Kidney (tissue), 13 donors: ENCODE measurements at regions not wholly inside any gene's neighbourhood (a gene's known extent, or its start where the extent isn't known, plus 50 kb on each side); places are given as distances from the start of the nearest gene placed in this dataset.
"Not testable (repeated sequence)": the region's sequence is repeated elsewhere in the genome, so short reads cannot be mapped to it uniquely, and the experiment has no call there.

ENCODE experiments used
- DNase-seq, 5 donors: peaks; one replicate each; pipeline ENCODE4 v3.0.0-alpha.2; 2013 to 2020
- FAIRE-seq: peaks from 2 replicates; lab custom pipeline; 2012; peaks lifted over from hg19 to GRCh38; lab: Jason Lieb, UNC
- H3K27ac ChIP-seq, 2 donors: one replicate each; pipeline ENCODE4 v1.7.0; 2013; ENCODE audit warnings: low read depth in 2 of 2, low read length in 2 of 2, inconsistent platforms in 1 of 2
- H3K27me3 ChIP-seq: one replicate; pipeline ENCODE4 v1.7.1; 2013; ENCODE audit warnings: low read length, inconsistent platforms; ENCODE audit not compliant: control insufficient read depth, insufficient read depth
- H3K36me3 ChIP-seq, 3 donors: one replicate each; pipeline versions ENCODE4 v1.7.0 to v1.7.1; 2013; ENCODE audit warnings: low read length in 3 of 3, control low read depth in 1 of 3, inconsistent platforms in 1 of 3; ENCODE audit not compliant: insufficient read depth in 3 of 3, control insufficient read depth in 2 of 3
- H3K4me1 ChIP-seq, 3 donors: one replicate each; pipeline versions ENCODE4 v1.7.0 to v1.7.1; 2013; ENCODE audit warnings: low read length in 3 of 3, inconsistent platforms in 1 of 3, low read depth in 1 of 3; ENCODE audit not compliant: control insufficient read depth in 2 of 3, insufficient read depth in 2 of 3
- H3K4me3 ChIP-seq, 3 donors: one replicate each; pipeline versions ENCODE4 v1.7.0 to v1.8.1; 2013; ENCODE audit warnings: low read length in 3 of 3, control low read depth in 1 of 3, inconsistent platforms in 1 of 3
- H3K9ac ChIP-seq, 3 donors: one replicate each; pipeline versions ENCODE4 v1.7.0 to v1.7.1; 2013; ENCODE audit warnings: low read length in 3 of 3, control low read depth in 1 of 3, inconsistent platforms in 1 of 3
- H3K9me3 ChIP-seq, 3 donors: one replicate each; pipeline versions ENCODE4 v1.7.0 to v1.7.1; 2013; ENCODE audit warnings: low read length in 3 of 3, control low read depth in 1 of 3, inconsistent platforms in 1 of 3; ENCODE audit not compliant: control insufficient read depth in 2 of 3, insufficient read depth in 1 of 3
- intact Hi-C: fragments of 100-400 bp; cut with DNase I; formaldehyde crosslinking; loops from one replicate; pipeline ENCODE4 v1.11.1; 2022
- TF ChIP-seq, protein P1 (sequence below): IDR thresholded peaks from 3 replicates; pipeline ENCODE4 v1.5.1; 2012; ENCODE audit warnings: mild to moderate bottlenecking, moderate library complexity, borderline replicate concordance; ENCODE audit not compliant: insufficient read depth; ENCODE audit errors: extremely low read depth
- donor health status: control.
- donor health status: control.
- donor health status: control.
- donor health status: control.
- donor health status: control.
- donor health status: DM: yes; HTN: yes; CAD: no.
- donor health status: Normal renal cell carcinoma (clear cell type).

DNA sequence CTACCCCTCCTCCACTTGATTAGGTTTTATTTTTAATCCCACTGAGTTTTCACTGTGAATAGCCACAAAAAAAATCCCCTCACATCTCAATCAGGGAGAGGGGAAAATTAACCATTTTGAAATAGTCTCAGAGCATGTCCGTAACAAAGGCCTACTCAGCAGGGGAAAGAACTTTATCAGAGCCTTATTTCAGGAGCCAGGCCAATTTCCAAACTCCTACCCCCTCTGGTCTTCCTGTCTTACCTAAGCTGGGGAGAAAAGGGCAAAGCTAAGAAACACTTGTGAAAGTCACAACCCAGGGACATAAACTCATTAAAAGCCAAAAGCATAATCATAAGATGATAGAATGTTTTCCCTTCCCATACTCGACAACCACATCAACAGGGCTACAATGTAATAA lies 260.3 kb upstream of the DIO3 start:
- FAIRE-seq (no peak), DNase-seq (no peak)
- intact Hi-C loops: no loop called here
- peaks cover 0 to 12% (median 3%) of the 10 kb centered on the region in 3 donors for H3K9me3 ChIP-seq
- no peak overlapping the region for H3K27ac ChIP-seq
- no peak overlapping the region for H3K9ac ChIP-seq
- H3K4me1 ChIP-seq: no peaks in the 10 kb centered on the region
- TF ChIP-seq, protein P1, sequence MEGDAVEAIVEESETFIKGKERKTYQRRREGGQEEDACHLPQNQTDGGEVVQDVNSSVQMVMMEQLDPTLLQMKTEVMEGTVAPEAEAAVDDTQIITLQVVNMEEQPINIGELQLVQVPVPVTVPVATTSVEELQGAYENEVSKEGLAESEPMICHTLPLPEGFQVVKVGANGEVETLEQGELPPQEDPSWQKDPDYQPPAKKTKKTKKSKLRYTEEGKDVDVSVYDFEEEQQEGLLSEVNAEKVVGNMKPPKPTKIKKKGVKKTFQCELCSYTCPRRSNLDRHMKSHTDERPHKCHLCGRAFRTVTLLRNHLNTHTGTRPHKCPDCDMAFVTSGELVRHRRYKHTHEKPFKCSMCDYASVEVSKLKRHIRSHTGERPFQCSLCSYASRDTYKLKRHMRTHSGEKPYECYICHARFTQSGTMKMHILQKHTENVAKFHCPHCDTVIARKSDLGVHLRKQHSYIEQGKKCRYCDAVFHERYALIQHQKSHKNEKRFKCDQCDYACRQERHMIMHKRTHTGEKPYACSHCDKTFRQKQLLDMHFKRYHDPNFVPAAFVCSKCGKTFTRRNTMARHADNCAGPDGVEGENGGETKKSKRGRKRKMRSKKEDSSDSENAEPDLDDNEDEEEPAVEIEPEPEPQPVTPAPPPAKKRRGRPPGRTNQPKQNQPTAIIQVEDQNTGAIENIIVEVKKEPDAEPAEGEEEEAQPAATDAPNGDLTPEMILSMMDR: no peak
- H3K4me3 ChIP-seq: no peak overlapping the region
- H3K27me3 ChIP-seq: no peaks in the 10 kb centered on the region
- H3K36me3 ChIP-seq: no peaks in the 10 kb centered on the region

DNA sequence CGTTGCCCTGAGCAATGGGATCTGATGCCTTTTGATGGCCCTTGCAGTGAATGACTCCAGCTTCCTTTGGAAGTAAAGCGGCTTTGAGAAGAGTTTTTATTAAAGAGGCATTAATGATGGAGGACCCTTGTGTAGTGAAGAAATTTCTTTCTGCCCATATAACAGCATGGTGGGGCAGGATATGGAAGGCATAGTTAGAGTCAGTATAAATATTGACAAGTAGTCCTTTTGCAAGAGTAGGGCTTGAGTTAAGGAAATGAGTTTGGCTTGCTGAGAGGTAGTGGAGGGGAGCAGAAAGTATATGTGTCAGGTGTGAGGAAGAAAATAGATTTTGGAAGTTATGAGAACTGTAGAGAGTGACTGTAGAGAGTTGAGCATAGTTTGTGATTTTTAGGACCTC lies 254.1 kb upstream of the DIO3 start:
- FAIRE-seq, H3K27ac ChIP-seq, DNase-seq, H3K27me3 ChIP-seq, intact Hi-C loops, H3K9ac ChIP-seq, H3K9me3 ChIP-seq, H3K36me3 ChIP-seq, H3K4me1 ChIP-seq, H3K4me3 ChIP-seq: not testable (repeated sequence)

DNA sequence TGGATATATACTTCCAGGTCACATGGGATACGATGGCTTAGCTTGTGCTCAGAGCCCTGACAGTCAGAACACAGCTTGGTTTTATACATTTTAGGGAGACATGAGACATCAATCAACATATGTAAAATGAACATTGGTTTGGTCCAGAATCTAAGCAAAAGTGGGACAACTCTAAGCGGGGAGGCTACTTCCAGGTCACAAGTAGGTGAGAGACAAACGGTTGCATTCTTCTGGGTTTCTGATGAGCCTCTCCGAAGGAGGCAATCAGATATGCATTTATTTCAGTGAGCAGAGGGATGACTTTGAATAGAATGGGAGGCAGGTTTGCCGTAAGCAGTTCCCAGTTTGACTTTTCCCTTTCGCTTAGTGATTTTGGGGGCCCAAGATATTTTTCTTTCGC lies 250.1 kb upstream of the DIO3 start:
- FAIRE-seq, DNase-seq, H3K4me1 ChIP-seq, intact Hi-C loops, H3K4me3 ChIP-seq, H3K9ac ChIP-seq, H3K9me3 ChIP-seq, H3K36me3 ChIP-seq, H3K27ac ChIP-seq, H3K27me3 ChIP-seq: not testable (repeated sequence)

DNA sequence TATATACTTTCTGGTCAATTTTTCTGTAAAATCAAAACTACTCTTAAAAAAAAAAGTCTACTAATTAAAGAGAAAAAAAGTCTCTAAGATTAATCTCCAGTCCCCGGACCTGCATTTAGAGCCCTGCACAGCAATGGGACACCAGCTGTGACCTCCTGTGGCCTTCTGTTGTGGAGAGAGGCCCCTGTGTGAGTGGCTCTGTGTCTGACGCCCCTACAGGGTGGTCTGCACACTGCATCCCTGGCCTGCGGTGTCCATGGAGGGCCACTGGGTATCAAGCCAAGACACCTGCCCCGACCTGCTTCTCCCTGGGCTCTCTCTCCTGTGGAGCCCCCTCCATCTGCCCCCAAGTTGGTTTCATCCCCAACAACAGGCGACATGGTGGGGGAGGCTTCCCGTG lies 248.0 kb upstream of the DIO3 start:
- intact Hi-C loops: no loop called here
- Histone ChIP-seq H3K4me1 (no peaks in the 10 kb centered on the region), H3K27me3 (no peaks in the 10 kb centered on the region), H3K4me3 (no peak overlapping the region), H3K9me3 (peaks cover 0 to 9% (median 2%) of the 10 kb centered on the region in 3 donors), H3K9ac (no peak overlapping the region), H3K27ac (no peak overlapping the region), H3K36me3 (no peaks in the 10 kb centered on the region)
- TF ChIP-seq, protein P1: no peak
- DNase-seq: no peak
- FAIRE-seq: no peak
